ENCODE measurements at regions not wholly inside any gene's neighbourhood (a gene's known extent, or its start where the extent isn't known, plus 50 kb on each side); places are given as distances from the start of the nearest gene placed in this dataset.

DNA sequence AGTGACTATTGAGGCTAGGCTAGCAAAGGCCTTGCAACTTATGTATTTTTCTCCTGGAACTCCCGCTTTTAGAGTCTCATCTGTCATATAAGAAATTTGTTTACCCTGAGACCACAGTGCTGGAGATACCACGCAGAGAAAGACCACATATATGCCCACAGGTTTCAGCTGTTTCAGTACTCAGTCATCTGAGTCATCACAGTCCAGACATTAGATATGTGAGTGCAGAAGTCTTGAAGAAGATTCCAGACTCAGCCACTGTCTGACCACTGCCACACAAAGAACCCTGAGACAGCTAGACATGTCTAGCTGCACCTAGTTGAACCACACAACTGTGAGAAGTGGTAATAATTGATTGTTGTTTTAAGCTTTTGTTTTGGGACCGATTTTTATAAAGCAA is 648.3 kb downstream of the EPM2A start:
- TF ChIP-seq, protein P1, sequence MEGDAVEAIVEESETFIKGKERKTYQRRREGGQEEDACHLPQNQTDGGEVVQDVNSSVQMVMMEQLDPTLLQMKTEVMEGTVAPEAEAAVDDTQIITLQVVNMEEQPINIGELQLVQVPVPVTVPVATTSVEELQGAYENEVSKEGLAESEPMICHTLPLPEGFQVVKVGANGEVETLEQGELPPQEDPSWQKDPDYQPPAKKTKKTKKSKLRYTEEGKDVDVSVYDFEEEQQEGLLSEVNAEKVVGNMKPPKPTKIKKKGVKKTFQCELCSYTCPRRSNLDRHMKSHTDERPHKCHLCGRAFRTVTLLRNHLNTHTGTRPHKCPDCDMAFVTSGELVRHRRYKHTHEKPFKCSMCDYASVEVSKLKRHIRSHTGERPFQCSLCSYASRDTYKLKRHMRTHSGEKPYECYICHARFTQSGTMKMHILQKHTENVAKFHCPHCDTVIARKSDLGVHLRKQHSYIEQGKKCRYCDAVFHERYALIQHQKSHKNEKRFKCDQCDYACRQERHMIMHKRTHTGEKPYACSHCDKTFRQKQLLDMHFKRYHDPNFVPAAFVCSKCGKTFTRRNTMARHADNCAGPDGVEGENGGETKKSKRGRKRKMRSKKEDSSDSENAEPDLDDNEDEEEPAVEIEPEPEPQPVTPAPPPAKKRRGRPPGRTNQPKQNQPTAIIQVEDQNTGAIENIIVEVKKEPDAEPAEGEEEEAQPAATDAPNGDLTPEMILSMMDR (IDR thresholded peaks at IDR 0.05; ENCODE audit: extremely low read depth, low read depth, low read length) = no peak
- DNase-seq (ENCODE audit: insufficient read length, low spot score, missing footprints) = no peak
- no peaks in the 10 kb centered on the region for H4K20me1 ChIP-seq (ENCODE audit: insufficient read depth, low read length)
- H3K79me2 ChIP-seq (ENCODE audit: insufficient read depth, low read length) = no peaks in the 10 kb centered on the region
- no peak overlapping the region for H2AFZ ChIP-seq (ENCODE audit: low read length)
- H3K4me3 ChIP-seq (ENCODE audit: insufficient read depth, low read length) = no peak overlapping the region
- H3K4me2 ChIP-seq (ENCODE audit: insufficient read depth, low read length) = no peak overlapping the region
- no peaks in the 10 kb centered on the region for H3K27me3 ChIP-seq (ENCODE audit: insufficient read depth, low read length)
- peaks cover 2% of the 10 kb centered on the region for H3K4me1 ChIP-seq (ENCODE audit: insufficient read depth, low read length)
- H3K36me3 ChIP-seq (ENCODE audit: insufficient read depth, low read length) = no peaks in the 10 kb centered on the region
- no peaks in the 10 kb centered on the region for H3K9me3 ChIP-seq (ENCODE audit: low read depth, low read length)
- no peak overlapping the region for H3K27ac ChIP-seq (ENCODE audit: low read depth, low read length)

DNA sequence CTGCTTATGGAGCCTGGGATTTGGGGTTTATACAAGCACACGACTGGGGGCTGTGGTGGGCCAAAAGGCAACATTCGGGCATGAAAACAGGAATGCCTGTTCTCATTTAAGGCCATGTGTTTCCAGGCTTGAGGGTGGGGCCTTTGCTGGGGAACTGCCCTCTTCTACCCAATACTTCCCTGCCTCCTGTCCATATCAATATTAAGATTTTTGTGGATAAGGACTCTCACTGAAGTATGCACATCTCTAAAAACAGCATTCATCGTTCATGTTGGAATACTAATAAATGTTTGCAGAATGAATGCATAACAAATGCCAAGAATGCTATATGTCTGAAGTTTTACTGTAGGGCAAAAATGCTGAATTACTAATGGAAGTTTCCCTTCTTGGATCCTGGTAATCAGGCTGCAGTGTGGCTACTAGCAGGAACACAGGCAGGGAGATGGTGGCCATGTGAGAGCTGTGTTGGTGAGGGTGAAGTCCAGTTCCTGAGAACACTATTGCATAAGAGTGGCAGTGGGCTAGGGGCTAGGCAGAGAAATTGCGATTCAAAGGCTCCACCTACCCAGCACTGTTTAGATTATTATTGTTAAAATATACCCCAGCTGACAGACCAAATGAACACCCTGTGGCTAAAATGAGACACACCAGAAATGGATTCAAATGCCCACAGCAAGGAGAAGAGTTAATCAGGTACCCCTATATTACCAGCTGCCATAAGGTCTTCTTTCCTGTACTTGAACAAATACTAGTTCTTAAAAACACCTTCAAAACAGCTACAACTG is 644.3 kb downstream of the EPM2A start:
- Histone ChIP-seq H3K4me2 (ENCODE audit: insufficient read depth, low read length) (no peak overlapping the region), H4K20me1 (ENCODE audit: insufficient read depth, low read length) (no peaks in the 10 kb centered on the region), H2AFZ (ENCODE audit: low read length) (no peak overlapping the region), H3K27me3 (ENCODE audit: insufficient read depth, low read length) (no peaks in the 10 kb centered on the region), H3K27ac (ENCODE audit: low read depth, low read length) (no peak overlapping the region), H3K4me3 (ENCODE audit: insufficient read depth, low read length) (no peak overlapping the region), H3K79me2 (ENCODE audit: insufficient read depth, low read length) (no peaks in the 10 kb centered on the region), H3K4me1 (ENCODE audit: insufficient read depth, low read length) (peaks cover 1% of the 10 kb centered on the region), H3K36me3 (ENCODE audit: insufficient read depth, low read length) (no peaks in the 10 kb centered on the region), H3K9me3 (ENCODE audit: low read depth, low read length) (no peaks in the 10 kb centered on the region)
- TF ChIP-seq, protein P1 (IDR thresholded peaks at IDR 0.05; ENCODE audit: extremely low read depth, low read depth, low read length) = no peak
- no peak for DNase-seq (ENCODE audit: insufficient read length, low spot score, missing footprints)

DNA sequence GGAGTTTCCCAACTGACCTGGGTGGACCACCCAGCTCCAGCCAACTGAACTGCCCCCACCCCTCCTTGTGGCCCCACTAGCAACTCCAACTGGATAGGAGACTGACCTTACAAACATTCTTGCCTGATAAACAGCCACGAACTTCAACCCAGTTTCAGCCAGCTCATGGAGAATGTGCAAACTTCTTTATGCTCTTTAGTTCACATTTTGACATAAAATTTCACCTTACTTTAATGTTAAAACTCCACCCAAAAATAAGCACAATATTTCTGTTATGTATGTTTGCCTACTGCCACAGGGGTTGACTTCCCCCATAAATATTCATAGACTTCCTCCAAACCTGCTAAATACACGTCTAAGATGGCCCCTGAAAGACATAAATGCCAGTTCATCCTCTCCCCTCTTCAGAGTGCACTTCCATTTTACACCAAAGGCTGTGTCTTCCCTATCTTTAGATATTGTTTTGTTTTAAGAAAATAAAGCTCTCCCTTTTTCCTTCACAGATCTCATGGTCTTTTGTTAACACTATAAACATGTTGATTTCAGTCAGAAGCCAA is 643.7 kb downstream of the EPM2A start:
- Histone ChIP-seq H4K20me1 (ENCODE audit: insufficient read depth, low read length) (no peaks in the 10 kb centered on the region), H3K27me3 (ENCODE audit: insufficient read depth, low read length) (no peaks in the 10 kb centered on the region), H3K27ac (ENCODE audit: low read depth, low read length) (no peak overlapping the region), H3K36me3 (ENCODE audit: insufficient read depth, low read length) (no peaks in the 10 kb centered on the region), H3K4me1 (ENCODE audit: insufficient read depth, low read length) (no peaks in the 10 kb centered on the region), H3K4me2 (ENCODE audit: insufficient read depth, low read length) (no peak overlapping the region), H3K9me3 (ENCODE audit: low read depth, low read length) (no peaks in the 10 kb centered on the region), H2AFZ (ENCODE audit: low read length) (no peak overlapping the region), H3K4me3 (ENCODE audit: insufficient read depth, low read length) (no peak overlapping the region), H3K79me2 (ENCODE audit: insufficient read depth, low read length) (no peaks in the 10 kb centered on the region)
- DNase-seq (ENCODE audit: insufficient read length, low spot score, missing footprints) = no peak
- TF ChIP-seq, protein P1 (IDR thresholded peaks at IDR 0.05; ENCODE audit: extremely low read depth, low read depth, low read length) = no peak

DNA sequence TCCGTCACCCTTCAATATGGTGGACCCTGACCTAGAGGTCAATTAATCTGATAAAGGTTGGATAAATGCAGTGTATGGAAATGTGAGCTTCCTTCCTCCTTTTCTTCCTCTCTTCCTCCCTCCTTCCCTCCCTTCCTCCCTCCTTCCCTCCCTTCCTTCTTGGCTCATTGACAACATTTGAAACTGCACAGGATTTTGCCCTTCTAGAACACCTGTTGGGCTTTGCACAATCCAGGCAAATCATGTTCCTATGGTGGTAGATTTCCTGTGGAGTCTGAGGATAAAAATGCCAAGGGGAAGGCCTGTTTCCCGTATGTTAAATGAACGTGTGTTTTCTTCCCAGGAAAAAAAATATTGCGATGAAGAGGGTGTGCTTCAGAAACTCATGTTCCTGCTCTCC is 642.8 kb downstream of the EPM2A start:
- no peaks in the 10 kb centered on the region for H3K9me3 ChIP-seq (ENCODE audit: low read depth, low read length)
- H3K27me3 ChIP-seq (ENCODE audit: insufficient read depth, low read length) = no peaks in the 10 kb centered on the region
- no peaks in the 10 kb centered on the region for H3K4me1 ChIP-seq (ENCODE audit: insufficient read depth, low read length)
- H3K79me2 ChIP-seq (ENCODE audit: insufficient read depth, low read length) = no peaks in the 10 kb centered on the region
- H2AFZ ChIP-seq (ENCODE audit: low read length) = no peak overlapping the region
- H3K27ac ChIP-seq (ENCODE audit: low read depth, low read length) = no peak overlapping the region
- H3K4me3 ChIP-seq (ENCODE audit: insufficient read depth, low read length) = no peak overlapping the region
- H3K36me3 ChIP-seq (ENCODE audit: insufficient read depth, low read length) = no peaks in the 10 kb centered on the region
- H3K4me2 ChIP-seq (ENCODE audit: insufficient read depth, low read length) = no peak overlapping the region
- TF ChIP-seq, protein P1 (IDR thresholded peaks at IDR 0.05; ENCODE audit: extremely low read depth, low read depth, low read length) = no peak
- DNase-seq (ENCODE audit: insufficient read length, low spot score, missing footprints) = no peak
- H4K20me1 ChIP-seq (ENCODE audit: insufficient read depth, low read length) = no peaks in the 10 kb centered on the region

Measured in osteoblast (primary cell).